HG02642 (cell line): ENCODE measurements at regions not wholly inside any gene's neighbourhood (a gene's known extent, or its start where the extent isn't known, plus 50 kb on each side); places are given as distances from the start of the nearest gene placed in this dataset.
"Not testable (repeated sequence)": the region's sequence is repeated elsewhere in the genome, so short reads cannot be mapped to it uniquely, and the experiment has no call there.

Experiments
- ATAC-seq: cut with Tn5 transposase; IDR thresholded peaks from one replicate; pipeline ENCODE4 v1.9.1; 2021; ENCODE audit warnings: mild to moderate bottlenecking; ENCODE audit not compliant: unreplicated experiment, poor library complexity

- no peak for ATAC-seq
Observed at GRCh38 chr13:62250501-62251201, 835.0 kb upstream of the PCDH20 start.

- no peak for ATAC-seq
Observed at GRCh38 chr13:62246581-62246980, 830.9 kb upstream of the PCDH20 start.

- no peak for ATAC-seq
Observed at GRCh38 chr13:62243106-62243505, 827.5 kb upstream of the PCDH20 start.

- ATAC-seq: no peak
Observed at GRCh38 chr13:62234780-62235440, 819.3 kb upstream of the PCDH20 start.

GRCh38 chr13:62210951-62211350 lies 795.3 kb upstream of the PCDH20 start:
- ATAC-seq: no peak

- peak; percentile 87 for ATAC-seq
Observed at GRCh38 chr13:62209529-62209928, 793.9 kb upstream of the PCDH20 start.

GRCh38 chr13:62207388-62207787 lies 791.7 kb upstream of the PCDH20 start:
- no peak for ATAC-seq

GRCh38 chr13:62206165-62206564 lies 790.5 kb upstream of the PCDH20 start:
- ATAC-seq: no peak

- no peak for ATAC-seq
Observed at GRCh38 chr13:62205273-62205672, 789.6 kb upstream of the PCDH20 start.

- no peak for ATAC-seq
Observed at GRCh38 chr13:62194371-62194770, 778.7 kb upstream of the PCDH20 start.

GRCh38 chr13:62193919-62194318 lies 778.3 kb upstream of the PCDH20 start:
- no peak for ATAC-seq

GRCh38 chr13:62185631-62186255 lies 770.1 kb upstream of the PCDH20 start:
- ATAC-seq: no peak

- no peak for ATAC-seq
Observed at GRCh38 chr13:62176051-62176450, 760.4 kb upstream of the PCDH20 start.

- ATAC-seq: no peak
Observed at GRCh38 chr13:62173958-62174357, 758.3 kb upstream of the PCDH20 start.

- ATAC-seq: no peak
Observed at GRCh38 chr13:62171697-62172096, 756.0 kb upstream of the PCDH20 start.

GRCh38 chr13:62168891-62169290 lies 753.2 kb upstream of the PCDH20 start:
- ATAC-seq: no peak

- ATAC-seq: no peak
Observed at GRCh38 chr13:62167650-62168172, 752.1 kb upstream of the PCDH20 start.

GRCh38 chr13:62162860-62163259 lies 747.2 kb upstream of the PCDH20 start:
- no peak for ATAC-seq

- no peak for ATAC-seq
Observed at GRCh38 chr13:62158520-62158919, 742.9 kb upstream of the PCDH20 start.

GRCh38 chr13:62151724-62152123 lies 736.1 kb upstream of the PCDH20 start:
- ATAC-seq: not testable (repeated sequence)

GRCh38 chr13:62142048-62142447 lies 726.4 kb upstream of the PCDH20 start:
- ATAC-seq: no peak
